Hypothalamus (tissue), 51 donors: ENCODE measurements at regions not wholly inside any gene's neighbourhood (a gene's known extent, or its start where the extent isn't known, plus 50 kb on each side); places are given as distances from the start of the nearest gene placed in this dataset.

Experiments used
- DNase-seq, 51 donors: peaks; one replicate each; lab custom pipeline; 2025; lab: John Stamatoyannopoulos, UW

DNA sequence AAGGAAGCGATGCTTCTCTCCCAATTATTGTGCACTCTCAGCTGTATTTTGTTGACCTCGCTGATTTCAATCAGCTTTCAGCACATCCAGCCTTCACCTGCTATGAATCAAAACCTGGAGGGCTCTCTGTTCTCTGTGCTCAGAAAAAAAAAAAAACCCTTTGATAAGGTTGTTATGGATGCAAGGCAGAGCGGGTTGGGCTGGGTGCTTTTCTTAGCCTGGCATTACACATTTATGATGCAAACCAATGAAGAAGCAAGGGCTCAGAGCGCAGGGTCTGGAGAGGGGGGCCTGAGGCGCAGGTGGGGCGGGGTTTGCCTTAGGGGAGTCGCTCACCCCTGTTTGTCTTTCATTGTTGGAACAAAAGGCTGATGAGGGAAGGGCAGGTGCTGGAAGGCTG, 86.0 kb upstream of the CADM1 start:
- DNase-seq, result no peak

DNA sequence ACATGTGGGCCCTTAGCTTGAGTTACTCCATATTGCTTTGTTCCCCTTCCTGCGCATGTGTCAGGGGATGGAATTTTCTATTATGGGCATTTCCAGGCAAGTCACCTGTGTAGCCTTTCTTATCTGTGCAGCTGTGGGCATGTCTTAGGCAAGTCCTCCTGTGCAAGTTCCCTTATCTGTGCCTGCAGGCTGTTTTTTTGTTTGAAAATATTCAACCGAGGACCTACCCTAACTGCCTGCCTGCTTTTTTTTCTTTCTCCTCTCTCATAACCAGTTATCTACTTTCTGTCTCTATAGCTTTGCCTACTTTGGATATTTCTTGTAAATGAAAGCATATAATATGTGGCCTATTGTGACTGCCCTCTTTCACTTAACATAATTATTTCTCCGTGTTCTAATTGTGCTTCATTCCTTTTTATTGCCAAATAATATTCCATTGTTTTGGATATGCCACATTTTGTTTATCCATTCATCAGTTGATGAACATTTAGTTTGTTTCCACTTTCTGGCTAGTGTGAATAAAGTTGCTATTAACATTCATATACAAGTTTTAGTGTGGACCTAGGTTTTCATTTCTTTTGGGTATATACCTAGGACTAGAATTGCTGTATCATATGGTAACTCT, 83.6 kb upstream of the CADM1 start:
- DNase-seq, result no peak

DNA sequence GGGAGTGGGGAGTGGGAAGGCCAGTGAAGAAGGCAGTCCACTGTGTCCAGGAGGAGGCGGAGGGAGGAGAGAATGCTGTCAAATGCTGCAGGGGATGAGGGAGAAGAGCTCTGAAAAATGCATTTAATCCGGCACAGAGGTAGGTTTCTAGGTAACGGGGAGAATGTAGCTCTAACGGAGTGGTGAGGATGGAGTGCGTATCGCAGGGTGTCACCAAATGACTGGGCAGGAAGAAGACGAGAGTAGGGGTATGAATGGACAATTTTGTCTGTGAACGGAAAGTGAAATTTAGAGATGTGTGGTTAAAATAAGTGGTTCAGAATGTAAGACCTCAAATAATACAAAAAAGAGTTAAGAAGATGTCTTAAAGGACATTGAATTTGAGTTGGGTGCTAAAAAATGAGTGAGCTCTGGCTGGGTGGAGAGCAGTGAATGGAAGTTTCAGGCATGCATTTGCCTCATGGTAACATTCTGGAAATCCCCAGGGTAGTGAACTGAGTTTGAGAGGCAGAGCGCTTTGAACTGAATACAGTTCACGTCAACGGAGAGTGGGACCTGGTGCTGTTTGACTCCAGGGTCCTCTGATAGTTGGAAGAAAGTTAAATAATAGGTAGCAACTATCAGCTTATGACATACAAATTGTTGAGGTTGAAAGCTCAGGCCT, 81.3 kb upstream of the CADM1 start:
- no peak for DNase-seq

DNA sequence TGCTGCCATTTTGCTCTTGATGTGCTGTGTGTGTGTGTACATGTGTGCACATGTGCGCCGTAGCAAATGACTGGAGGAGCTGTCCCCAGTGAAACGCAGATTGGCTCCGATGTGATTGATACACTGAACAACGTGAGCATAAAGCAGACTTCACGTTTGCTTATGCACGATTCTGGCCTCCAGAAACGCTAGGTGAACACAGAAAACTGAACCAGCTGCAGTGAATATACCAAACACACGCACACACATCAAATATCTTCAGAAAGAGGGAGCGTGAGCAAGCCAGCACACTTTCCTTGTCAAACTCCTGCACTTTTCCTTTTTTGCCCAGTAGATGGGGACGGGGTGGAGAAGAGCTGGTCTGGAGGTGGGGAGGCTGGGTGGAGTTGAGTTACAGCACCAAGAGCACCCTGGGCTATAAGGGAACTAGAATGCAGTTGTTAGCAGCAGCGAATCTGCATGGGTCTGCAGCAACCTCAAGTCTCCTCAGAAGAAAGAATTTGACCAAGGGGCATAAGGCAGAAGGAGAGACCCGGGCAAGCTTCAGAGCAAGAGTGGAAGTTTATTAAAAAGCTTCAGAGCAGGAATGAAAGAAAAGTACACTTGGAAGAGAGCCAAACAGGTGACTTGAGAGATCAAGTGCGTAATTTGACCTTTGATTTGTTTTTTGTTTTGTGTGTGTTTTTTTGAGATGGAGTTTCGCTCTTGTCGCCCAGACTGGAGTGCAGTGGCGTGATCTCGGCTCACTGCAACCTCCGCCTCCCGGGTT, 77.8 kb upstream of the CADM1 start:
- DNase-seq, result no peak

DNA sequence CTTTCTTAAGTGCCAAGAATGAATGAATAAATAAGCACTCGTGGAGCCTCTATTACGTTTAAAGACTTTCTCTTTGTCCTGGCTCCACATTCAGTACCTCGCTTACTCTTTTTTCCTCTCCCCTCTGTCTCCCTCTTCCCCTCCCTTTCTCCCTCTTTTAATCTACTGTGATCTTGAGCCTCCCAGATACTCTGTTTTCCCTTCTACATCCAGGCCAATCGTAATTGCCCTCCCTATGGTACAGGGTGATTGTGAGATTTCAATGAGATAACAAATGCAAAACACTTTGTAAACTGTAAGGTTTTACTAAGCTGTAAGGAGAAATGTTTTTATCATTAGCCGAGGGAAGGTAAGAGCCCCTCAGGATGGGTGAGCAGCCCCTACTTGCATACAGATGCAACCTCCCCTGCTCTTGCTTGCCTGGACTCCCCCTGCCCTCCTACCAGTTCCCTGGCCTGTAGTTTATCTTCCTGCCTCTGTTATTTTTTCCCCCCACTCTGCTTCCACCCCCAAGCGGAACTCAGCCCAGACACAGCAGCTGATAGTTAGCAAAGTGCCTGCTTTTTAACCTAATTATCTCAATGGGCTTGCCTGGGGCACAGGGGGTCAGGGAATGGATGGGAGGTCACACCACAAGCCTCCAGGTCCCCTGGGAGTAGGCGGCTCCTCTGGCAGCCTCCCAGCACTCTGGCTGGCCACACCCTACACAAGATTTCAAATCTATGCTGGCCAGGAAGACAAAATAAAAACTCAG, 76.9 kb upstream of the CADM1 start:
- DNase-seq, result no peak

DNA sequence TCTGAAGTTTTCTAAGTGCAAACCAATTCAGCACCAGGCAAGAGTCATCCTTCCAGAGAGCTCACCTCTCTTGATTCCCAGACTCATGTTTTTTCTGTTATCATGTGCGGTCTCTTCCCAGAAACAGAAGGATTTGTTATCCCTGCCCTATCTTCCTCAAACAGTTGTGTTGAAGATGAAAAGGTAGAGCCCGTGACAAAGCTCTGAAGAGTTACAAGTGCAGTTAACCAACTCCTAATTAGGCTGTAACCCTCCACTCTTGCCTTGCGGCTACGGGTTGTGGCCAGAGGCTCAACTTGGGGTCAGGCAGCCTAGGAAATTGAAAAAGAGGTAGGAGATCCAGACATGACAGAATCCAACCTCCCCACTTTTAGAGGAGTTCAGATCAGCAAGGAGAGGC, 76.2 kb upstream of the CADM1 start:
- DNase-seq, result no peak

DNA sequence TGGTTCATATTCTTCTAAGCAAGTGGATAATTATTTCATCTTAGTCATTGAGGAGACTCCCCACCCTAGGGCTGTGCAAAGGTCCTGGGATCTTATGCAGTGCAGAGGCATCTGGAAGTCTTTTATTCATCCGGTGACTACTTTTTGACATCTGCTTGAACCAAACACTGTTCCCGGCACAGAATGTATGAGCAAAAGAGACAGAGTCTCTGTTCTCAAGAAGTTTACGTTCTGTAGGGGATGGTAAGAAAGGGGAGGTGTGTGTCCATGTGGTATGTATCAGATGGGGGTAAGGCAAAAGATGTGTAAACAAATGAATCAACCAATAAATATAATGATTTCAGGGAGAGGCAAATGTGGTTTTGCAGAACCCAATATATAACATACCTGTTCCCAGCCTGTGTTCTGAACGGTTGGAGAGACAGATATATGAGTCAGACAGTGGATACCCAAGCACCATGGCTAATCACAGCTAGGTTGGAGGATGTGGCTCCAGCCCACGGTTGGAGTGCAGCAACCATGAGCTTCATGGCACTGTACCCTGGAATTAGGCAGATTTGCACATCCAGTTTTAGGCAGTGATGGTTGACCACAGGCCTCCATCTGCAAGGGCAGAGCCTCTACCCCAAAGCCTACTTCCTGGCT, 75.1 kb upstream of the CADM1 start:
- no peak for DNase-seq

DNA sequence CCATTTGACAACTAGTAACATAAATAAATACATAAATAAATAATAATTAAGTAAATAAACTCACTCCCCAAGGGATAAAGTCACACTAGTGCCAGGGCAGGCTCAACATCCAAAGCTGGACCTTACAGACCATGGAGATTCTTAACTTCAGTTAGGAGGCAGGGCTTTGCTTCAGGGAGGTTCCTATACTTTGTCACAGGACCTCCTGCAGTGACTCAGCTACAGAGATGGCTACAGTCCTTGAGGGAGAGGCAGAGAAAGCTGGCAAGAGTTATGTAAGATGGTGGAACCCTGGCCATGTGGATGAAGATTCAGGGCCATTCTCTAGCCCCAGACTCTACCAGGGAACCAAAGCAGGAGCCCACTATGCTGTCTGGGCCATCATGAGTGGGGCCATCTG, 74.1 kb upstream of the CADM1 start:
- no peak for DNase-seq

DNA sequence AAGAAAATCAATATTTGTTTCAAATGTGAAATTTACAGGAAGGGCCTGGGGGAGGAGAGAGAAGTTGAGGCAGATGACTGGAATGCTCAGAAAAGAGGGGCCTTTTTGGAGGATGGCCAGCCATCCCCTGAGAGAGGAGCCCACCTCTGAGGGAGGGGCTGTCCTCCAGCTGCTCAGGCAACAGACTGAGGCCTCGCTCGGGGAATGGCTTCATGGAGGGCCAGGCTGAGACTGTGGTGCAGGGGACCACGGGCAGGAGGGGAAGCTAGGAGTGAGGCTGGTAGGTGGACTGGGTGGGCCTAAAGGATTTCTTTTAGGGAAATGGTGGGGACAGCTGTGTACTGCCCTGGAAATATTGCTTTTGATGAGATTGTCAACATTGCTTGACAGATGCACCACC, 73.5 kb upstream of the CADM1 start:
- DNase-seq, result no peak

DNA sequence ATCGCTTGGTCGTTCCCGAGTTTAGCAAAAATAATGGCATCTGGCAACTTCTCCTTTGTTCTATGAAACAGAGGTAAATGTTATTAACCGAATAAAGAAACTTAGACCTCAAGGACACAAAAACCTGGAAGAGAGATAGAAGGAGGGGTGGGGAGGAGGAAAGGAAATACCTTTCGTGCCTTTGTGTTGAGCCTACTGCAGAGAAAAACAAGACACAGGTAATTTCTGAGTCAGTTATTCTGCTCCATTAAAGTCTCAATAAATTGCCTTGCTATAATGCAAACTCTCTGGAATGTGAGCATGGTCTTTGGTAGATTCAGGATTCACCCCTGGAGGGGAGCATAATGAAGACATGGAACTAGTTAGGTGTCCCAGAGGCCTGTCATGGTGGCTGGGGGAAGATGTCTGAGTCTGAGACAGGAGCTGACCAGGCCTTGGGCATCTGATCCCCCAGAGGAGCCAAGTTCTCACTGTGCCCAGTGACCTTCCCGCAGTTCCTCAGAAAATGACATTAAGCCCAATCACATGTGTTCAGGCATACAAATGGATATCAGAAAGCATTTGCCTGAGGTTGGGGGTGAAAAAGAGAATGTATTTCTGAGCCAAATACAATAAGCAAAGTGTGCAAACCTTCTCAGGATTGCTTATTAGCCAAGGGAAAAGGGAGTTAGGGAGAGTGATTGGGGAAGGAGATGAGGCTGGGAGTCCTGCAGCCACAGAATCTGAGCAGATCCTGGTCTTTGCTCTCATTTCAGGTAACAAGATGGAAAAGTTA, 72.6 kb upstream of the CADM1 start:
- no peak for DNase-seq

DNA sequence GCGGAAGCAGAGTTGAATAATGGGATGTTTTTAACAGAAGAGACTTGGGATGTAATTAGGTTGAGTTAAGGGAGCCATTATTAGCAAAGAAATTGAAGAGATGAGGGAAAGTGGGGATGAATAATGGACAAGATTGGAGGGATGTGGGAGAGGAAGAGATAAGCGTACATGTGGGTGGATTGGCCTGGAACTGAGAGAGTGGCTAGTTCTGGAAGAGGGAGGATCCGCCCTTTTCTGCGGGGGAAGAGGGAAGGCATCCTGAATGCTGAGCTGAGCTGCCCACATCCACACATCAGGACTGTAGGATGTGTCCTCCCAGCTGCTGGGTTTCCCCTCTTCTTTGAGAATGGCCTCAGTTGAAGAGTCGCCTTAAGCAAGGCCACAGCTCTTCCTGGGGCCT, 68.3 kb upstream of the CADM1 start:
- DNase-seq, result no peak

DNA sequence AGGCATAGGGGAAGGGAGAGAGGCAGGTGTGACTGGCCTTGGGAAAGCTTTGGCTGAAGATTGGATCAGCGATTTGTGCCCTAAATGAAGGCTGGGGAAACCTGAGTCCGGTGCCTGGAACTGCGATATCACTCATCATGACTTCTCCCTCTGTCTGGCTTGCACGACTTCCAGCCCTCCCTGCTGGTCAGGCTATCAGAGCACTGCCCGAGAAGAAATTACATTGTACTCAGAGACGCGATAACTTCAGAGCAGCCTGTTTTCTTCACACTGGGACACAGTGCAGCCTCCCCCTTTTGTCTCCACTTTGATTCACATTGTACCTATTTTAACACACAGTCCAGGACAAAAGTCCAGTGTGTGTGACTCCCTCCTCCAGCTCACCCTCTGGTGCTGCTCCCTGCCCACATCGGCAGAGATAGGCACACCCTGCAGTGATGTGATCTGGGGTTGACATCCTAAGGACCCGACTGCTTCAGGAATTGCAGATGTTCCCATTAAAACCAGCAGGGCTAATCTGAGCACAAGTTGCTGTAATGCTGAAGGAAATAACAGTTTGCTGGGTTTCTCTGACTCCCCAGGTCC, 62.1 kb upstream of the CADM1 start:
- DNase-seq, result no peak

DNA sequence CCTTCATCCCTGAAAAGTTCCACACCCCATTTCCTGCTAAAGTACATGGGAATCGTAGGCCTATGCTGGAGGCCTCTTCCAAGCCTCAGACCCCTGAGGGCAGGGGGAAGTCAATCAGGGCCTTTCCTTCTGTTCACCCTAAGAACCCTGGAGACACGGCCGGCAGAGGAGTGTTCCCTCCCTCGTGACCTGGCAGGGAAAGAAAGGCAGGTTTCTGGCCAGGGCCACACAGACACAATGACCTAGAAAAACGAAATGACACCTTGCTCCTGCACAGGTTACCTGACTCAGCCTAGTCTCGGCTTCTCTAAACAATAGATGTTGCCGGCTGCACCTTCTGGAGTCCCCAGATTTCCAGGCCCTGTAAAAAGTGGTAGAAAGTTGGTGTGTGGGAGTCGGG, 60.6 kb upstream of the CADM1 start:
- no peak for DNase-seq

DNA sequence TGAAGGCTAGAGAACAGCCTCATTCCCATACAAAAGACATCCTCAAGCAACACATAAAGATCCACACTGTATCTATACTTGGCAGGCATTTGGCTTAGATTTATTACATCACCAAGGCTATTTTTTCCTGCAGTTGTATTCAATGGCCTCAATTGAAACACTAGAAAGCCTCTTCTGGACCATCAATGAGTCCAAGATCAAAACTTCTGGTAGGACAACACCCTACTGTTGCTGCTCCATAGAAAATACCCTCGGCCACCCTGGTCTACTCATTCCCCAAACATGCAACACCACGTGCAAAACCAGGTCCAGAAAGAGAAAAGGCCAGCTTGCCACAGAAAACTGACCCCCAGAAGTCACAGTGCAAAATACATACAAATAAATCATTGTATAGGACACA, 56.9 kb upstream of the CADM1 start:
- DNase-seq, result no peak

DNA sequence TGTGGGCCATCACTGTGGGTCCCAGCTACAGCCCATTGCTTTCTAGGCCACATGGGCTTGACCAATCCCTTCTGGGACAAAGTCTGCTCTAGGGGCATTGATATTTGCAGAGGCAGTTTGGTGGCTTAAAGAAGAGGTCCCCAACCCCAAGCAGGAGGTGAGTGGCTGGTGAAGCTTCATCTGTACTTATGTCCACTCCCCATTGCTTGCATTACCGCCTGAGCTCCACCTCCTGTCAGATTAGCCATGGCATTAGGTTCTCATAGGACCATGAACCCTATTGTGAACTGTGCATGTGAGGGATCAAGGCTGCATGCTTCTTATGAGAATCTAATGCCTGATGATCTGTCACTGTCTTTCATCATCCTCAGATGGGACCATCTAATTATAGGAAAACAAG, 54.4 kb upstream of the CADM1 start:
- DNase-seq, result no peak

DNA sequence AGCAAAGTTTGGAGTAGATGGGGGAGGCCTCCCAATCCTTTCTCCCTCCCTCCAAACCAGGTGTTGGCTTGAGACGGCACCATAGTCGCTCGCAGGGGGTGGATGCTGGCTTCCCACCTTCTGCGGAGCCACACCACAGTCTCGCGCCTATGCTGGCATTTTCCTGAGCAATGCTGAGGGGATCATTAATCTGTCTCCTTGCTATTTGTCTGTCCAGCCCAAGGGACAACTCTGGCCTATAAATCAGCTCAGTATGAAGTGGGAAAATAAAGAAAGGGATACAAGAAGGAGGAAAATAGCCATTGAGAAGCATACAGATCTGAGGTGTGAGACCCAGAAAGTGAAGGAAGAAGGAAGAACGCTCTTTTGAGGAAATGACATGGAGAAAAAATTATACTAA, 53.5 kb upstream of the CADM1 start:
- no peak for DNase-seq

DNA sequence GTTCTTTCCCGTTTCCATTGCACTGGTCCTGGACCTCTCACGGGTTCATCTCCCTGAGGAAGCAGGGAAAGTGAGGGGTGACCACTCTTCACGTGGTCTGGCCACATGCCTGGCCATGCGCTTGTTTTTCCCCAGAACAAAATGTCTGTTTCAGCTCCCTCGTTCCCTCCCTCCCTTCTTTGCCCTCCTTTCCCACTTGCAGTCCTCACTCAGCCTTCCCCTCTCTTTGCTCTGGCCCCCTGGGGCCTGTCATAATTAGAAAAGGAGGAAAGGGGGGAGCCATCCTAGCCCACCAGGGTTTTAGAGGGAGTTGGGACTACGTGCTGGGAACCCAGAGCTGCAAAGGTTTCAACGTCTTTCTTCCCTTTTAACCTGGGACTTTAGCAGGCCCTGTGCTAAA, 52.8 kb upstream of the CADM1 start:
- no peak for DNase-seq

DNA sequence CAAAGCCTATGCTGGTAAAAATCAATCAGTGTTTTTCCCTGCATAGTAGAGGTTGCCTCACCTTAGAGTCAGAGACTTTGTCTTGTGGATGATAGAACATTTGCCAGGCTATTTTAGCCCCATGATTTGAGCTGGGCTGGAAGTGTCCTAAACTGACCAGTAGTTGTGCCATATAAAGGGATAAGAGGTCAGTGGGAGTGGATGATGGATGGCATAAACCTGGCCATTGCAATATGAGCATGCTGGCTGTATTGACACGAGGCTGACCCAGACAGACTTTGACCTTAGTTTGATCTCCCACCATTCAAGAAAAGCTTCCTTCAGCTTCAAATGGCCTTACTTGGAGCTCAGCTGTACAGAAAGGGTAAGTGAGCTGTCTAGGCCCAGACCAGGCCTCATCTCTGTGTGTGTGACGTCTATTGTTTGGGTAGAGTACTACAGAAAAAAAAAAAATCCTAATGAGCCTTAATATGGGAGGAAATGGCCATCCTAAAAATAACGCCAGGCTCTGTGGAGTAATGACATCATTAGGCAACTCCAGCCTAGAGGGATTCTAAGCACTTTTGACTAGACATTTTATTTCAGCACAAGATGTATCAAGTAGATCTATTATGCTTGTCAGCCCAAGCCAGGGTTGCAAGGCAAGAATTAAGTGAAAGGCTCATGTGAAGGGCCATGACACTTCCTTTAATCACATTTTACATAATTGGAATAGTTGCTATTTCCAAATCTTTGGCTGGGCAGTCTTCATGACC, 51.3 kb upstream of the CADM1 start:
- no peak for DNase-seq
